ENCODE measurements at regions not wholly inside any gene's neighbourhood (a gene's known extent, or its start where the extent isn't known, plus 50 kb on each side); places are given as distances from the start of the nearest gene placed in this dataset.
"Not testable (repeated sequence)": the region's sequence is repeated elsewhere in the genome, so short reads cannot be mapped to it uniquely, and the experiment has no call there.

DNA sequence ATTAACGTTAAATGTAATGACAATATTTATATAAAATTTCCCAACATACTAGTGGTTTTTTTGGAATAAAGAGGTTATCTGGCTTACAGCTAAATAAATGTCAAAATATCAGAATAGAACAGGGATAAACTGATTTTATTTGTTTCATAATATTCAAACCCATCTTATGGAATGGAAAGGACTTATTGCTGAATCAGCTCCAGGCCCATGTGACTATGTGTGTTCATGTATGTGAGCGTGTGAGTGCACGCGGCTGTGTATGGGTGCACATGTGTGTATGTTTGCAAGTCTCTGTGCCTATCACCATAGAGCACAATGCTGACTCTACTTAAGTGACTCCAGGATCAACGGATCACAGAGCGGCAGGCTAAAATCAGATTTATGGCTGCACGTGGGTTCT, 392.3 kb upstream of the GRM7 start:
- no peak overlapping the region for H3K4me3 Mint-ChIP-seq (ENCODE audit: unreplicated experiment)
- no peaks in the 10 kb centered on the region for H3K36me3 Mint-ChIP-seq (ENCODE audit: unreplicated experiment)
- no peaks in the 10 kb centered on the region for H3K4me1 Mint-ChIP-seq (ENCODE audit: unreplicated experiment)
- no peaks in the 10 kb centered on the region for H3K27me3 Mint-ChIP-seq (ENCODE audit: unreplicated experiment)
- H3K27ac Mint-ChIP-seq (ENCODE audit: unreplicated experiment), result no peak overlapping the region
- H3K9me3 Mint-ChIP-seq (ENCODE audit: unreplicated experiment), result peaks cover 14% of the 10 kb centered on the region
- no peak for DNase-seq (ENCODE audit: extremely low spot score, unreplicated experiment)
- TF ChIP-seq, protein P1, sequence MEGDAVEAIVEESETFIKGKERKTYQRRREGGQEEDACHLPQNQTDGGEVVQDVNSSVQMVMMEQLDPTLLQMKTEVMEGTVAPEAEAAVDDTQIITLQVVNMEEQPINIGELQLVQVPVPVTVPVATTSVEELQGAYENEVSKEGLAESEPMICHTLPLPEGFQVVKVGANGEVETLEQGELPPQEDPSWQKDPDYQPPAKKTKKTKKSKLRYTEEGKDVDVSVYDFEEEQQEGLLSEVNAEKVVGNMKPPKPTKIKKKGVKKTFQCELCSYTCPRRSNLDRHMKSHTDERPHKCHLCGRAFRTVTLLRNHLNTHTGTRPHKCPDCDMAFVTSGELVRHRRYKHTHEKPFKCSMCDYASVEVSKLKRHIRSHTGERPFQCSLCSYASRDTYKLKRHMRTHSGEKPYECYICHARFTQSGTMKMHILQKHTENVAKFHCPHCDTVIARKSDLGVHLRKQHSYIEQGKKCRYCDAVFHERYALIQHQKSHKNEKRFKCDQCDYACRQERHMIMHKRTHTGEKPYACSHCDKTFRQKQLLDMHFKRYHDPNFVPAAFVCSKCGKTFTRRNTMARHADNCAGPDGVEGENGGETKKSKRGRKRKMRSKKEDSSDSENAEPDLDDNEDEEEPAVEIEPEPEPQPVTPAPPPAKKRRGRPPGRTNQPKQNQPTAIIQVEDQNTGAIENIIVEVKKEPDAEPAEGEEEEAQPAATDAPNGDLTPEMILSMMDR (IDR thresholded peaks at IDR 0.05), result no peak

DNA sequence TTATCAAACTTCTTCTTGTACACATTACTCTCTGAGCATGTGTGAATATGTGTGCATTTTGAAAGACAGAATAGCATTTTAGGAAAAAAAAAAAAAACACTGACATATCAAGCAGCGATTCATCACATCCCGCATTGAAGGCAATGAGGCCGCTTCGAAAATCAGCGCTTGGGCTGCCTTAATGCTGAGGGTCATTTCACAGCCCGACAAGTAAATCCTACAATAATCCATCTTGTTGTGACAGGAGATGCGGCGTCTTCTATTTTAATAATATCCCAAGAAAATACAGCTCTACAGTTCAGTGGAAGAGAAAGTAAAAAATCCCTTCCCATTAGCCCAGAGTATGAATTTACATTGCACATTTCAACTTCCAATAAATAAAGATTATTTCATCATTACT, 389.2 kb upstream of the GRM7 start:
- peaks cover 6% of the 10 kb centered on the region for H3K9me3 Mint-ChIP-seq (ENCODE audit: unreplicated experiment)
- H3K27me3 Mint-ChIP-seq (ENCODE audit: unreplicated experiment), result no peaks in the 10 kb centered on the region
- H3K27ac Mint-ChIP-seq (ENCODE audit: unreplicated experiment), result no peak overlapping the region
- H3K4me3 Mint-ChIP-seq (ENCODE audit: unreplicated experiment), result no peak overlapping the region
- H3K36me3 Mint-ChIP-seq (ENCODE audit: unreplicated experiment), result no peaks in the 10 kb centered on the region
- no peaks in the 10 kb centered on the region for H3K4me1 Mint-ChIP-seq (ENCODE audit: unreplicated experiment)
- no peak for DNase-seq (ENCODE audit: extremely low spot score, unreplicated experiment)
- TF ChIP-seq, protein P1 (IDR thresholded peaks at IDR 0.05), result no peak

DNA sequence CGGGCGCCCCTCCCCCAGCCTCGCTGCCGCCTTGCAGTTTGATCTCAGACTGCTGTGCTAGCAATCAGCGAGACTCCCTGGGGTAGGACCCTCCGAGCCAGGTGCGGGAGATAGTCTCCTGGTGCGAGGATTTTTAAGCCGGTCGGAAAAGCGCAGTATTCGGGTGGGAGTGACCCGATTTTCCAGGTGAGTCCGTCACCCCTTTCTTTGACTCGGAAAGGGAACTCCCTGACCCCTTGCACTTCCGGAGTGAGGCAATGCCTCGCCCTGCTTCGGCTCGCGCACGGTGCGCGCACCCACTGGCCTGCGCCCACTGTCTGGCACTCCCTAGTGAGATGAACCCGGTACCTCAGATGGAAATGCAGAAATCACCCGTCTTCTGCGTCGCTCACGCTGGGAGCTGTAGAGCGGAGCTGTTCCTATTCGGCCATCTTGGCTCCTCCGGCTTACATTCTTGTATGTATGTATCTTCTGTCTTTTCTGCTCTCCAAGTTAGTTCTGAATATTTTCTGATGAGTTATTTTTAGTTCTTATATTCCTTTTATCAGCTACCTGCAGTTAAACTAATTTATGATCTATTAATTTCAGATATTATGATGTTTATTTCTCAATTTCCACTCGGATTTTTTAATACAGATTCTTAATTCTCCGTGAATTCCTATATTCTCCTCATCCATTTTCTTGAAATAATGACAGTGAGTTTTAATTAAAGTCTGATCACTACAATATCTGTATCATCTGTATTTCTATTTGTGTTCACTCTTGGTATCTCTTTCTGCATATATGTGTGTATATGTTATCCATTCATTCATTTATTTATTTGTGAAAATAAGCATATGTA, 370.2 kb upstream of the GRM7 start:
- not testable (repeated sequence) for DNase-seq (ENCODE audit: extremely low spot score, unreplicated experiment); H3K36me3 Mint-ChIP-seq (ENCODE audit: unreplicated experiment); H3K4me1 Mint-ChIP-seq (ENCODE audit: unreplicated experiment); H3K27me3 Mint-ChIP-seq (ENCODE audit: unreplicated experiment)
- H3K9me3 Mint-ChIP-seq (ENCODE audit: unreplicated experiment), result peaks cover 28% of the 10 kb centered on the region
- peak overlapping the region; percentile 67 for H3K4me3 Mint-ChIP-seq (ENCODE audit: unreplicated experiment)
- peak overlapping the region; percentile 79 for H3K27ac Mint-ChIP-seq (ENCODE audit: unreplicated experiment)

DNA sequence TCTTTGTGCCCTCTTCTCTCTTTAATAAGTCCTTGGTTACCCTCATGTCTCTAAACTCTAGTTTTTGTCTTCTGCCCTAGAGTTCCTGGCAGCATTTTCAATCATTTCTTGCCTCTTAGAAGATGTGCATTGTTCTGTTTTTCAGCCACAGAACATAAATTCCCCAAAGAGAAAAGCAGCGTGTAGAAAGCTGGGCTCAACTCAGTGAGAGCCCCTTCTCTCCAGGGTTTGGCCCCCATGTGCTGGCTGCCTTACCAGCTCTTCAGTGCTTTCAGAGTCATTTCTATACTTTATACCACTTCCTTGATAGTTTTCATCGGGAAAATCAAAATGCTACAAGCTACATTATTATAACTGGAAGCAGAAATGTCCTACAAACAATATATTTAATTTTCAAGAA, 369.1 kb upstream of the GRM7 start:
- Mint-ChIP-seq H3K36me3 (ENCODE audit: unreplicated experiment) (no peaks in the 10 kb centered on the region), H3K27ac (ENCODE audit: unreplicated experiment) (no peak overlapping the region), H3K9me3 (ENCODE audit: unreplicated experiment) (peaks cover 36% of the 10 kb centered on the region), H3K4me1 (ENCODE audit: unreplicated experiment) (no peaks in the 10 kb centered on the region), H3K27me3 (ENCODE audit: unreplicated experiment) (no peaks in the 10 kb centered on the region), H3K4me3 (ENCODE audit: unreplicated experiment) (no peak overlapping the region)
- DNase-seq (ENCODE audit: extremely low spot score, unreplicated experiment), result no peak
- TF ChIP-seq, protein P1 (IDR thresholded peaks at IDR 0.05), result no peak

DNA sequence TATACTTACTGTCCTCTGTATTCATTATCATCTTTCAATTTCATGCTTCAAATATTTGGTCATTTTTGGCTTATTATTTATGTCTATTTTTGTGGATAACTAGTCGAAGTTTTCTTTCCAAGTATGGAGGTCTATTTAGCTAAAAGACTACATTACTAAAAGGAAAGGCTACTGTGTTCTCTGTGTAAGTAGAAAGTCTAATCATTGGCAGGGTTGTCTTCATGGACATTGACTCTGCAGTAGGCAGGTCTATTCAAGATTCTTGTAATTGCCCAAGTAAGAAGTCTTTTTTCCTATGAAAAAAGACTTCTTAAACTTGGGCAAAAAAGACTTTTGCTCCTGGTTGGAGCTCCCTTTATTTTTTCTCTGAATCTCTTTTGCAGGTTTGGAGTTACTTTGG, 368.6 kb upstream of the GRM7 start:
- Mint-ChIP-seq H3K36me3 (ENCODE audit: unreplicated experiment) (no peaks in the 10 kb centered on the region), H3K27ac (ENCODE audit: unreplicated experiment) (no peak overlapping the region)
- no peak for DNase-seq (ENCODE audit: extremely low spot score, unreplicated experiment)

DNA sequence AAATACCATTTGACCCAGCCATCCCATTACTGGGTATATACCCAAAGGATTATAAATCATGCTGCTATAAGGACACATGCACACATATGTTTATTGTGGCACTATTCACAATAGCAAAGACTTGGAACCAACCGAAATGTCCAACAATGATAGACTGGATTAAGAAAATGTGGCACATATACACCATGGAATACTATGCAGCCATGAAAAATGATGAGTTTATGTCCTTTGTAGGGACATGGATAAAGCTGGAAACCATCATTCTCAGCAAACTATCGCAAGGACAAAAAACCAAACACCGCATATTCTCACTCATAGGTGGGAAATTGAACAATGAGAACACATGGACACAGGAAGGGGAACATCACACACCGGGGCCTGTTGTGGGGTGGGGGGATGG, 362.0 kb upstream of the GRM7 start:
- not testable (repeated sequence) for H3K4me3 Mint-ChIP-seq (ENCODE audit: unreplicated experiment); H3K36me3 Mint-ChIP-seq (ENCODE audit: unreplicated experiment); H3K27ac Mint-ChIP-seq (ENCODE audit: unreplicated experiment); H3K27me3 Mint-ChIP-seq (ENCODE audit: unreplicated experiment); DNase-seq (ENCODE audit: extremely low spot score, unreplicated experiment); H3K4me1 Mint-ChIP-seq (ENCODE audit: unreplicated experiment)
- peaks cover 63% of the 10 kb centered on the region for H3K9me3 Mint-ChIP-seq (ENCODE audit: unreplicated experiment)

More for the DNA sequence above, 368.6 kb upstream of the GRM7 start:
- Mint-ChIP-seq H3K4me1 (ENCODE audit: unreplicated experiment) (no peaks in the 10 kb centered on the region), H3K9me3 (ENCODE audit: unreplicated experiment) (peaks cover 41% of the 10 kb centered on the region), H3K4me3 (ENCODE audit: unreplicated experiment) (no peak overlapping the region), H3K27me3 (ENCODE audit: unreplicated experiment) (no peaks in the 10 kb centered on the region)
- TF ChIP-seq, protein P1 (IDR thresholded peaks at IDR 0.05), result no peak

Measured in osteocyte (in vitro differentiated cells).